CD4-positive, alpha-beta T cell treated with Interferon alpha-2 for 1 hour (primary cell): ENCODE measurements at regions not wholly inside any gene's neighbourhood (a gene's known extent, or its start where the extent isn't known, plus 50 kb on each side); places are given as distances from the start of the nearest gene placed in this dataset.
"Not testable (repeated sequence)": the region's sequence is repeated elsewhere in the genome, so short reads cannot be mapped to it uniquely, and the experiment has no call there.

ENCODE experiments used
- DNase-seq, 2 donors: peaks; one replicate each; pipeline ENCODE4 v3.0.0-alpha.2; 2020 to 2022

- DNase-seq = no peak
Measured at GRCh38 chr10:94131885-94132284, 138.2 kb downstream of the PLCE1 start.

GRCh38 chr10:94133239-94133638 is 139.5 kb downstream of the PLCE1 start:
- DNase-seq = no peak

GRCh38 chr10:94137747-94138146 is 144.0 kb downstream of the PLCE1 start:
- DNase-seq = no peak

GRCh38 chr10:94138391-94138790 is 144.7 kb downstream of the PLCE1 start:
- no peak for DNase-seq

GRCh38 chr10:94143261-94143660 is 149.5 kb downstream of the PLCE1 start:
- no peak for DNase-seq

GRCh38 chr10:94146313-94146712 is 152.6 kb downstream of the PLCE1 start:
- DNase-seq = no peak

GRCh38 chr10:94146746-94147145 is 153.0 kb downstream of the PLCE1 start:
- no peak for DNase-seq

- DNase-seq = no peak
Measured at GRCh38 chr10:94149702-94150101, 156.0 kb downstream of the PLCE1 start.

- DNase-seq = no peak
Measured at GRCh38 chr10:94150541-94151184, 156.9 kb downstream of the PLCE1 start.

GRCh38 chr10:94155722-94156271 is 162.1 kb downstream of the PLCE1 start:
- DNase-seq = no peak

GRCh38 chr10:94156453-94156852 is 162.7 kb downstream of the PLCE1 start:
- DNase-seq = no peak

GRCh38 chr10:94165158-94165611 is 171.5 kb downstream of the PLCE1 start:
- DNase-seq = not testable (repeated sequence)

GRCh38 chr10:94172332-94172731 is 178.6 kb downstream of the PLCE1 start:
- DNase-seq = no peak

- no peak for DNase-seq
Measured at GRCh38 chr10:94173594-94173993, 179.9 kb downstream of the PLCE1 start.

GRCh38 chr10:94174838-94175237 is 181.1 kb downstream of the PLCE1 start:
- DNase-seq = no peak

GRCh38 chr10:94178475-94179253 is 184.1 kb downstream of the NOC3L start:
- no peak for DNase-seq

- DNase-seq = no peak
Measured at GRCh38 chr10:94180576-94180975, 182.2 kb downstream of the NOC3L start.

- DNase-seq = no peak
Measured at GRCh38 chr10:94183666-94184264, 179.0 kb downstream of the NOC3L start.

GRCh38 chr10:94186722-94187121 is 176.0 kb downstream of the NOC3L start:
- DNase-seq = no peak

- DNase-seq = no peak
Measured at GRCh38 chr10:94192333-94192732, 170.4 kb downstream of the NOC3L start.

- no peak for DNase-seq
Measured at GRCh38 chr10:94192974-94193373, 169.8 kb downstream of the NOC3L start.

GRCh38 chr10:94193466-94193924 is 169.2 kb downstream of the NOC3L start:
- DNase-seq = no peak

GRCh38 chr10:94194256-94194655 is 168.5 kb downstream of the NOC3L start:
- no peak for DNase-seq

GRCh38 chr10:94197241-94197640 is 165.5 kb downstream of the NOC3L start:
- DNase-seq = no peak
